IMR-90 (cell line): ENCODE measurements at regions not wholly inside any gene's neighbourhood (a gene's known extent, or its start where the extent isn't known, plus 50 kb on each side); places are given as distances from the start of the nearest gene placed in this dataset.

Experiments used
- ATAC-seq: fragments of 200-7000 bp; cut with Tn5 transposase; 2 replicates; pipeline ENCODE4 v1.9.1; 2020; ENCODE audit warnings: low read depth, mild to moderate bottlenecking, moderate library complexity
- BruUV-seq: library from RNA; stranded (reverse); fragments of 400-500 nt; replicated peaks from 2 replicates; lab custom pipeline; 2021; lab: Mats Ljungman, UMichigan
- CTCF ChIA-PET: fragments of 300-600 bp; formaldehyde crosslinking; extraction: SDS; loops from one replicate; lab custom pipeline; 2021; ENCODE audit warnings: antibody characterized with exemption; lab: Yijun Ruan, JAX
- POLR2A ChIA-PET: fragments of 300-600 bp; sonication (Branson Sonifier 250); formaldehyde crosslinking; loops from one replicate; lab custom pipeline; 2022; ENCODE audit warnings: antibody characterized with exemption; ENCODE audit not compliant: unreplicated experiment; lab: Charles Lee
- DNase-seq: peaks from one replicate; pipeline ENCODE4 v3.0.0; 2013
- H2AFZ ChIP-seq: replicated peaks from 2 replicates; pipeline ENCODE3; 2013; ENCODE audit warnings: low read length, mild to moderate bottlenecking; ENCODE audit not compliant: poor library complexity
- H2AK5ac ChIP-seq: 2 replicates; pipeline ENCODE4 v1.6.1; 2013; ENCODE audit warnings: low read depth, low read length, inconsistent platforms
- H2AK9ac ChIP-seq: replicated peaks from 2 replicates; pipeline ENCODE3; 2013; ENCODE audit warnings: mild to moderate bottlenecking, low read depth, low read length, moderate library complexity; ENCODE audit not compliant: poor library complexity
- H2BK120ac ChIP-seq: 2 replicates; pipeline ENCODE4 v1.6.1; 2013; ENCODE audit warnings: low read depth, low read length, inconsistent platforms
- H2BK15ac ChIP-seq: 3 replicates; pipeline ENCODE4 v1.6.1; 2013; ENCODE audit warnings: low read depth, low read length, inconsistent platforms
- H2BK20ac ChIP-seq: 2 replicates; pipeline ENCODE4 v1.6.1; 2013; ENCODE audit warnings: low read depth, mild to moderate bottlenecking, inconsistent platforms, low read length, moderate library complexity
- H2BK5ac ChIP-seq: 2 replicates; pipeline ENCODE4 v1.6.1; 2013; ENCODE audit warnings: mild to moderate bottlenecking, low read depth, low read length, inconsistent platforms; ENCODE audit not compliant: poor library complexity, severe bottlenecking
- H3K14ac ChIP-seq: replicated peaks from 2 replicates; pipeline ENCODE4 v1.6.1; 2013; ENCODE audit warnings: low read depth, low read length, inconsistent platforms
- H3K18ac ChIP-seq: 2 replicates; pipeline ENCODE4 v1.6.1; 2013; ENCODE audit warnings: low read depth, low read length, control low read depth
- H3K23ac ChIP-seq: 2 replicates; pipeline ENCODE4 v1.6.1; 2013; ENCODE audit warnings: low read depth, low read length, inconsistent platforms
- H3K27ac ChIP-seq: 2 replicates; pipeline ENCODE4 v1.5.1; 2013; ENCODE audit warnings: mild to moderate bottlenecking, control low read depth, low read length; ENCODE audit not compliant: insufficient read depth
- H3K27me3 ChIP-seq: 2 replicates; pipeline ENCODE4 v1.6.1; 2013; ENCODE audit warnings: low read length; ENCODE audit not compliant: control insufficient read depth, insufficient read depth
- H3K36me3 ChIP-seq: 2 replicates; pipeline ENCODE4 v1.6.1; 2013; ENCODE audit warnings: low read length, mixed read lengths; ENCODE audit not compliant: control insufficient read depth, insufficient read depth
- H3K4ac ChIP-seq: 2 replicates; pipeline ENCODE4 v1.6.1; 2013; ENCODE audit warnings: low read depth, low read length, inconsistent platforms
- H3K4me1 ChIP-seq: 2 replicates; pipeline ENCODE4 v1.6.1; 2013; ENCODE audit warnings: low read length, mixed read lengths; ENCODE audit not compliant: control insufficient read depth, insufficient read depth
- H3K4me2 ChIP-seq: 2 replicates; pipeline ENCODE4 v1.6.1; 2013; ENCODE audit warnings: low read depth, mild to moderate bottlenecking, control low read depth, low read length, moderate library complexity
- H3K4me3 ChIP-seq: 2 replicates; pipeline ENCODE4 v1.5.1; 2013; ENCODE audit warnings: low read depth, mild to moderate bottlenecking, control low read depth, low read length, moderate library complexity; ENCODE audit not compliant: insufficient read depth
- H3K56ac ChIP-seq: 2 replicates; pipeline ENCODE4 v1.6.1; 2013; ENCODE audit warnings: low read length, inconsistent platforms; ENCODE audit not compliant: insufficient read depth; ENCODE audit errors: extremely low read depth
- H3K79me1 ChIP-seq, 2 experiments: 2 replicates each; pipeline ENCODE4 v1.6.1; 2013; ENCODE audit warnings: low read length in 2 of 2, inconsistent platforms in 1 of 2, low read depth in 1 of 2
- H3K9ac ChIP-seq: 2 replicates; pipeline ENCODE4 v1.6.1; 2013; ENCODE audit warnings: low read depth, low read length, control low read depth
- H3K9me1 ChIP-seq: 2 replicates; pipeline ENCODE4 v1.6.1; 2013; ENCODE audit warnings: low read length, inconsistent platforms; ENCODE audit not compliant: insufficient read depth
- H3K9me3 ChIP-seq: 2 replicates; pipeline ENCODE4 v1.6.1; 2013; ENCODE audit warnings: low read length; ENCODE audit not compliant: control insufficient read depth, insufficient read depth
- H4K20me1 ChIP-seq: 2 replicates; pipeline ENCODE4 v1.6.1; 2013; ENCODE audit warnings: low read length, inconsistent platforms; ENCODE audit not compliant: insufficient read depth
- H4K5ac ChIP-seq: 2 replicates; pipeline ENCODE4 v1.6.1; 2013; ENCODE audit warnings: mild to moderate bottlenecking, low read depth, low read length, control low read depth
- H4K8ac ChIP-seq, 2 experiments: 2 replicates each; pipeline ENCODE4 v1.6.1; 2013; ENCODE audit warnings: low read depth in 2 of 2, low read length in 2 of 2, control low read depth in 1 of 2, inconsistent platforms in 1 of 2
- H4K91ac ChIP-seq: 2 replicates; pipeline ENCODE4 v1.6.1; 2013; ENCODE audit warnings: low read depth, low read length, inconsistent platforms; ENCODE audit not compliant: insufficient read depth
- BHLHE40 ChIP-seq: fragments of 150-350 bp; IDR thresholded peaks from 2 replicates; pipeline ENCODE4 v1.6.1; 2016; ENCODE audit warnings: mild to moderate bottlenecking, low read depth, low read length
- CEBPB ChIP-seq: IDR thresholded peaks from 2 replicates; pipeline ENCODE4 v1.6.1; 2012; ENCODE audit warnings: low read depth, low read length, improper control_type of control experiment
- CHD1 ChIP-seq: IDR thresholded peaks from 2 replicates; pipeline ENCODE4 v1.6.1; 2012; ENCODE audit warnings: low read depth, low read length, improper control_type of control experiment
- CTCF ChIP-seq: conservative IDR thresholded peaks from 2 replicates; pipeline ENCODE4 v1.5.1; 2012; ENCODE audit warnings: mild to moderate bottlenecking, low read depth, low read length, improper control_type of control experiment
- ELK1 ChIP-seq: fragments of 150-350 bp; IDR thresholded peaks from 2 replicates; pipeline ENCODE4 v1.6.1; 2016; ENCODE audit warnings: low read depth, mild to moderate bottlenecking, low read length, moderate library complexity, borderline replicate concordance
- MAFK ChIP-seq: IDR thresholded peaks from 2 replicates; pipeline ENCODE4 v1.6.1; 2012; ENCODE audit warnings: low read depth, low read length, improper control_type of control experiment
- MAZ ChIP-seq: IDR thresholded peaks from 2 replicates; pipeline ENCODE4 v1.6.1; 2012; ENCODE audit warnings: low read depth, mild to moderate bottlenecking, low read length, improper control_type of control experiment, moderate library complexity, borderline replicate concordance
- NFE2L2 ChIP-seq: fragments of 150-350 bp; IDR thresholded peaks from 2 replicates; pipeline ENCODE4 v1.6.1; 2016; ENCODE audit warnings: low read depth, mild to moderate bottlenecking, low read length
- POLR2A ChIP-seq: IDR thresholded peaks from 2 replicates; pipeline ENCODE4 v1.6.1; 2012; ENCODE audit warnings: mild to moderate bottlenecking, low read depth, low read length
- RAD21 ChIP-seq: IDR thresholded peaks from 2 replicates; pipeline ENCODE4 v1.6.1; 2012; ENCODE audit warnings: low read length, improper control_type of control experiment
- RCOR1 ChIP-seq: IDR thresholded peaks from 2 replicates; pipeline ENCODE4 v1.6.1; 2012; ENCODE audit warnings: mild to moderate bottlenecking, low read length, improper control_type of control experiment; ENCODE audit not compliant: insufficient replicate concordance
- RFX5 ChIP-seq: IDR thresholded peaks from 2 replicates; pipeline ENCODE4 v1.8.0; 2012; ENCODE audit warnings: low read depth, mild to moderate bottlenecking, low read length, moderate library complexity
- SMC3 ChIP-seq: fragments of 150-350 bp; IDR thresholded peaks from 2 replicates; pipeline ENCODE4 v1.6.1; 2016; ENCODE audit warnings: low read depth, mild to moderate bottlenecking, antibody characterized with exemption, low read length, moderate library complexity
- USF2 ChIP-seq: fragments of 150-350 bp; IDR thresholded peaks from 2 replicates; pipeline ENCODE4 v1.6.1; 2017; ENCODE audit warnings: mild to moderate bottlenecking, antibody characterized with exemption, low read length, low read depth
- WGBS, 2 experiments: methylation state at CpG; one replicate each; pipeline versions ENCODE4 v1.1.5 to v1.1.7; 2013; ENCODE audit warnings: missing lambda C conversion rate in 2 of 2; ENCODE audit not compliant: insufficient read length in 1 of 2; ENCODE audit errors: extremely low coverage in 2 of 2; 5-methylcytosine and 5-hydroxymethylcytosine counted together
- dilution Hi-C: fragments of 300-500 bp; cut with HindIII; formaldehyde crosslinking; loops from one replicate; pipeline ENCODE4 v1.14.3; 2018; ENCODE audit warnings: low sequenced_read_pairs; ENCODE audit not compliant: unreplicated experiment
- in situ Hi-C: fragments of 300-500 bp; cut with MboI; formaldehyde crosslinking; loops from 3 replicates; pipeline ENCODE4 v1.14.3; 2019; ENCODE audit warnings: low sequenced_read_pairs, inconsistent platforms, mixed read lengths
- intact Hi-C: fragments of 100-400 bp; cut with micrococcal nuclease; formaldehyde crosslinking; loops from 2 replicates; pipeline ENCODE4 v1.10.0; 2022

GRCh38 chr2:150880986-150881385 is 380.7 kb downstream of the RBM43 start:
- intact Hi-C loops (no loop called here), in situ Hi-C loops (no loop called here), dilution Hi-C loops (no loop called here)
- ATAC-seq: no peak
- peaks cover 5% of the 10 kb centered on the region for H3K4me1 ChIP-seq
- H2AFZ ChIP-seq: no peak overlapping the region
- H3K4ac ChIP-seq: no peak overlapping the region
- H3K27ac ChIP-seq: no peak overlapping the region
- no peaks in the 10 kb centered on the region for H4K20me1 ChIP-seq
- no peak overlapping the region for H3K4me3 ChIP-seq
- no peak overlapping the region for H2BK5ac ChIP-seq
- H3K18ac ChIP-seq: no peak overlapping the region
- H3K9me3 ChIP-seq: peaks cover 2% of the 10 kb centered on the region; the same call in 1 of the 2 replicates
- no peak overlapping the region for H3K4me2 ChIP-seq
- BruUV-seq: no TSS peak
- H2BK20ac ChIP-seq: no peak overlapping the region
- no peaks in the 10 kb centered on the region for H3K9me1 ChIP-seq
- no peak overlapping the region for H4K8ac ChIP-seq
- H2AK5ac ChIP-seq: no peak overlapping the region
- no peak overlapping the region for H3K14ac ChIP-seq
- CTCF ChIA-PET: no interaction called here
- H2BK120ac ChIP-seq: no peak overlapping the region
- no peaks in the 10 kb centered on the region for H3K79me1 ChIP-seq
- H3K36me3 ChIP-seq: no peaks in the 10 kb centered on the region
- H4K91ac ChIP-seq: no peak overlapping the region
- H2AK9ac ChIP-seq: no peak overlapping the region
- H3K23ac ChIP-seq: no peak overlapping the region
- 80% methylated on average over 1 of the region's 2 CpGs; no CpG with 5 or more reads in 1 of the 2 experiments for WGBS, 2 experiments
- TF ChIP-seq SMC3 (no peak), CEBPB (no peak), MAZ (no peak), POLR2A (no peak), NFE2L2 (no peak), MAFK (no peak), RCOR1 (no peak), USF2 (no peak), BHLHE40 (no peak), CHD1 (no peak), RAD21 (no peak), RFX5 (no peak), CTCF (no peak), ELK1 (no peak)
- no peak overlapping the region for H3K9ac ChIP-seq
- no peak overlapping the region for H3K56ac ChIP-seq
- H3K27me3 ChIP-seq: no peaks in the 10 kb centered on the region
- no peak overlapping the region for H2BK15ac ChIP-seq
- POLR2A ChIA-PET: no interaction called here
- no peak for DNase-seq
- H4K5ac ChIP-seq: no peak overlapping the region
